ENCODE measurements at regions not wholly inside any gene's neighbourhood (a gene's known extent, or its start where the extent isn't known, plus 50 kb on each side); places are given as distances from the start of the nearest gene placed in this dataset.

DNA sequence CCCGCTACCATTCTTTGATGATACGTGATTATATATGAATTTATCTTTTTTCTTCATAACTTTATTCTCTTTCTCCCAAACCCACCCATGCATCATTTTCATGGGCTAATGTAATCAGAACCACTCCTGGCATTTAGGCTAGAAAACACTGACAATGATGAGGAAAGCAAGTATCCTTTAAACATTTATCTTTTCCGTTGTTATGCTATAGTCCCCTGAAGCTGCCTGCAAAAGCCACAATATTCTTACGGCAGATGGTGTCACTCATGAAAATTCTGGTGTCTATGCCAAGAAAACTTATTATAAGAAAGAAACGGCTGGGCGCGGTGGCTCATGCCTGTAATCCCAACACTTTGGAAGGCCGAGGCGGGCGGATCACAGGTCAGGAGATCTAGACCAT, 221.8 kb upstream of the CTAGE1 start:
- TF ChIP-seq, protein P1, sequence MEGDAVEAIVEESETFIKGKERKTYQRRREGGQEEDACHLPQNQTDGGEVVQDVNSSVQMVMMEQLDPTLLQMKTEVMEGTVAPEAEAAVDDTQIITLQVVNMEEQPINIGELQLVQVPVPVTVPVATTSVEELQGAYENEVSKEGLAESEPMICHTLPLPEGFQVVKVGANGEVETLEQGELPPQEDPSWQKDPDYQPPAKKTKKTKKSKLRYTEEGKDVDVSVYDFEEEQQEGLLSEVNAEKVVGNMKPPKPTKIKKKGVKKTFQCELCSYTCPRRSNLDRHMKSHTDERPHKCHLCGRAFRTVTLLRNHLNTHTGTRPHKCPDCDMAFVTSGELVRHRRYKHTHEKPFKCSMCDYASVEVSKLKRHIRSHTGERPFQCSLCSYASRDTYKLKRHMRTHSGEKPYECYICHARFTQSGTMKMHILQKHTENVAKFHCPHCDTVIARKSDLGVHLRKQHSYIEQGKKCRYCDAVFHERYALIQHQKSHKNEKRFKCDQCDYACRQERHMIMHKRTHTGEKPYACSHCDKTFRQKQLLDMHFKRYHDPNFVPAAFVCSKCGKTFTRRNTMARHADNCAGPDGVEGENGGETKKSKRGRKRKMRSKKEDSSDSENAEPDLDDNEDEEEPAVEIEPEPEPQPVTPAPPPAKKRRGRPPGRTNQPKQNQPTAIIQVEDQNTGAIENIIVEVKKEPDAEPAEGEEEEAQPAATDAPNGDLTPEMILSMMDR (IDR thresholded peaks at IDR 0.05; ENCODE audit: insufficient read depth, low read length) = no peak
- no peak for TF ChIP-seq POLR2AphosphoS5 (IDR thresholded peaks at IDR 0.05; ENCODE audit: low read depth)

Data from HL-60 (cell line).